WERI-Rb-1 (cell line): ENCODE measurements at regions not wholly inside any gene's neighbourhood (a gene's known extent, or its start where the extent isn't known, plus 50 kb on each side); places are given as distances from the start of the nearest gene placed in this dataset.

Source experiments
- DNase-seq: peaks from one replicate; pipeline ENCODE4 v3.0.0-alpha.2; 2020
- H3K27ac ChIP-seq: fragments of 250-450 bp; sonication (Bioruptor Pico); 2 replicates; pipeline ENCODE4 v1.5.1; 2020; ENCODE audit warnings: mild to moderate bottlenecking, moderate library complexity
- H3K27me3 ChIP-seq: fragments of 250-450 bp; sonication (Bioruptor Pico); 2 replicates; pipeline ENCODE4 v1.5.1; 2021; ENCODE audit warnings: mild to moderate bottlenecking, low read depth, moderate library complexity; ENCODE audit not compliant: insufficient read depth, severe bottlenecking
- H3K36me3 ChIP-seq: fragments of 250-450 bp; sonication (Bioruptor Pico); 2 replicates; pipeline ENCODE4 v1.5.1; 2020; ENCODE audit warnings: mild to moderate bottlenecking, moderate library complexity
- H3K4me3 ChIP-seq: 2 replicates; pipeline ENCODE4 v1.5.1; 2011; ENCODE audit warnings: low read depth, mild to moderate bottlenecking, control low read depth, low read length
- H3K9me3 ChIP-seq: fragments of 250-450 bp; sonication (Bioruptor Pico); 2 replicates; pipeline ENCODE4 v1.5.1; 2021; ENCODE audit warnings: mild to moderate bottlenecking, moderate library complexity; ENCODE audit not compliant: severe bottlenecking
- CTCF ChIP-seq: IDR thresholded peaks from 2 replicates; pipeline ENCODE4 v1.5.1; 2011; ENCODE audit warnings: low read depth, mild to moderate bottlenecking, control low read depth, inconsistent platforms, low read length

- H3K27ac ChIP-seq = no peak overlapping the region
- H3K36me3 ChIP-seq = no peaks in the 10 kb centered on the region
- no peak for DNase-seq
- no peaks in the 10 kb centered on the region for H3K27me3 ChIP-seq
- H3K9me3 ChIP-seq = no peaks in the 10 kb centered on the region
- no peak overlapping the region for H3K4me3 ChIP-seq
- TF ChIP-seq CTCF = no peak
Observed at GRCh38 chr5:167248257-167248656, 1043.2 kb upstream of the WWC1 start.

- no peak overlapping the region for H3K4me3 ChIP-seq
- no peaks in the 10 kb centered on the region for H3K27me3 ChIP-seq
- no peak for DNase-seq
- H3K36me3 ChIP-seq = no peaks in the 10 kb centered on the region
- no peak for TF ChIP-seq CTCF
- H3K27ac ChIP-seq = no peak overlapping the region
- no peaks in the 10 kb centered on the region for H3K9me3 ChIP-seq
Observed at GRCh38 chr5:167250996-167251395, 1040.4 kb upstream of the WWC1 start.

GRCh38 chr5:167254132-167254531 is 1037.3 kb upstream of the WWC1 start:
- Histone ChIP-seq H3K27me3 (no peaks in the 10 kb centered on the region), H3K27ac (no peak overlapping the region), H3K36me3 (no peaks in the 10 kb centered on the region), H3K9me3 (no peaks in the 10 kb centered on the region), H3K4me3 (no peak overlapping the region)
- DNase-seq = no peak
- no peak for TF ChIP-seq CTCF

- no peak overlapping the region for H3K4me3 ChIP-seq
- TF ChIP-seq CTCF = no peak
- no peaks in the 10 kb centered on the region for H3K36me3 ChIP-seq
- H3K9me3 ChIP-seq = no peaks in the 10 kb centered on the region
- H3K27me3 ChIP-seq = no peaks in the 10 kb centered on the region
- DNase-seq = no peak
- H3K27ac ChIP-seq = no peak overlapping the region
Observed at GRCh38 chr5:167255926-167256325, 1035.5 kb upstream of the WWC1 start.

GRCh38 chr5:167259806-167260205 is 1031.6 kb upstream of the WWC1 start:
- no peaks in the 10 kb centered on the region for H3K27me3 ChIP-seq
- no peak overlapping the region for H3K4me3 ChIP-seq
- no peak for DNase-seq
- no peaks in the 10 kb centered on the region for H3K36me3 ChIP-seq
- no peak overlapping the region for H3K27ac ChIP-seq
- H3K9me3 ChIP-seq = no peaks in the 10 kb centered on the region
- TF ChIP-seq CTCF = no peak

- Histone ChIP-seq H3K27me3 (no peaks in the 10 kb centered on the region), H3K36me3 (no peaks in the 10 kb centered on the region), H3K9me3 (no peaks in the 10 kb centered on the region), H3K27ac (no peak overlapping the region), H3K4me3 (no peak overlapping the region)
- peak; percentile 8 for DNase-seq
- peak; percentile 42 for TF ChIP-seq CTCF
Observed at GRCh38 chr5:167261309-167262100, 1029.9 kb upstream of the WWC1 start.
